IPS DF 19.7 (cell line): ENCODE measurements at regions not wholly inside any gene's neighbourhood (a gene's known extent, or its start where the extent isn't known, plus 50 kb on each side); places are given as distances from the start of the nearest gene placed in this dataset.
"Not testable (repeated sequence)": the region's sequence is repeated elsewhere in the genome, so short reads cannot be mapped to it uniquely, and the experiment has no call there.

Experiments
- DNase-seq: peaks from one replicate; pipeline ENCODE4 v3.0.0-alpha.2; 2013; ENCODE audit warnings: low read depth, low spot score

DNA sequence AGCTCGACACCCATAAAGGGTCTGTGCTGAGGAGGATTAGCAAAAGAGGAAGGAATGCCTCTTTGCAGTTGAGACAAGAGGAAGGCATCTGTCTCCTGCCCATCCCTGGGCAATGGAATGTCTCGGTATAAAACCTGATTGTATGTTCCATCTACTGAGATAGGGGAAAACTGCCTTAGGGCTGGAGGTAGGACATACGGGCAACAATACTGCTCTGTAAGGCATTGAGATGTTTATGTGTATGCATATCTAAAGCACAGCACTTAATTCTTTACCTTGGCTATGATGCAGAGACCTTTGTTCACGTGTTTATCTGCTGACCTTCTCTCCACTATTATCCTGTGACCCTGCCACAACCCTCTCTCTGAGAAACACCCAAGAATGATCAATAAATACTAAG is 210.7 kb downstream of the POTED start:
- not testable (repeated sequence) for DNase-seq

DNA sequence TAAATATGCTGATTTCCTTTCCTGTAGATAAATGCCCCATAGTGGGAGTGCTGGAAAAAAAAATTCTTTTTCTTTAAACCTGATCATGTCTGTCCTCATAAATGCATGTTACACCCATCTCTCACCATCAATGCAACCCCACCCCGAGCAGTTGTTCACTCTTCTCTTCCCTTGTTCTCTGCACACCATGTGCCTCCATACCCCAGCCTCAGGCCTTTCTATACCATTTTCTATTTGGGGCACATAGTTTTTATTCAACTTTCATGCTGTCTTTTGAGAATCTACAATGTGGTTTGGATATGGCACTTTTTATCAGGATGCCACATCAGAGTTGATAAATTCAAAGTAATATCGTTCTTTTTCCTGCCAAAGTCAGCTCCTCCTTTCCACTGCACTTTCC is 202.6 kb downstream of the POTED start:
- DNase-seq = not testable (repeated sequence)

DNA sequence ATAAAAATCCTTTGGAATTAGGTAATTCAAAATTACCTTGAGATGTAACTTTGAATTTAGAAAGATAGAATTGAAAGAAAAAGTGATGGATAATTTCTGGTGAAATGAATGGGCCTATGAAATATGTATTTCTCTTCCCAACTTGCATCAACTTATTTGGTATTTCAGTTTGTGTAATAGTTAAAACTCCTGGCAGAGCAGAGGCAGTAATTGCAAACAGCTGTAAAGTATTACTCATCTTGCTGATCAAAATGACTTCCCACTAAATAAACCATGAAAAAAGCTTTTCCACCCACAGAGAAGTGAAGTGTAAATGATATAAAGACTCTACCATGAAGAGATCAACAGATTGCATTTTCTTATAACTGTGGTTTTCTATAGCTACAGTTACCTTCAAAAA is 201.0 kb downstream of the POTED start:
- not testable (repeated sequence) for DNase-seq

DNA sequence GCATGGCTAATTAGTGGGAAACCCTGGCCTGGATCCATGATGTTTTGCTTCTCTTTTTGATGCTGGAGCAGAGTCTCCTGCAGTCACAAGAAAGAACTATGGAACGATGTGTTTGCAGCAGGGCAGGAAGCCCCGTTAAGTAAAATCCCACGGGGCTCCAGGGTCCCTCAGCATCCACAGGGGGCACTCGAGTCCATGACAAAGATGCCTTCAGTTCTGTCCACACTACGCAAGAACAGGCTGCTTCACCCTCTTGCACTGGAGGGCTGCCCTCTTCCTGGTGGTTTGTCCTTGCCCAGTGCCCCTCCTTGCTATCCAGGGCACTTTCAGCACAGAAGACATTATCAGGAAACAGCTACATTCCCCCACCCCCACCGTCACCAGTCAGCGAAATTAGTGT is 196.9 kb downstream of the POTED start:
- not testable (repeated sequence) for DNase-seq

DNA sequence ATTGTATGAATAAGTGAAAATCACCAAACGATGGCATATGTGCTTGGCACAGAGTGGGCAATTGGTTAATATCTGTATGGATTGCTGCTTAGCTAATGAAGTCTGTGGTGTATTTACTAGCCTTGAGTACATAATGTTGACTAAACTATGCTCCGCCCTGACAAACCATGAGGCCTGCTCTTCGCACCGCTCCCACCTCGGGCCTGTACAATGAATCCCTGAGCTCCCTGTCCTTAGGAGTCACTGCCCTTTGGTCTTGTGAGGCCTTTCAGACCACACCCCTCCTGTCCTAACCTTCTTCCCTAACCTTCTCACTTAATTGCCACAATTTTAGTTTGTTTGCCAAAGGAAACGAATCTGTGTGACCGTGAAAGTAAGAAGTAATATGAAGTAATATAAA is 193.2 kb downstream of the POTED start:
- DNase-seq = not testable (repeated sequence)
